Endothelial cell of umbilical vein (primary cell): ENCODE measurements at regions not wholly inside any gene's neighbourhood (a gene's known extent, or its start where the extent isn't known, plus 50 kb on each side); places are given as distances from the start of the nearest gene placed in this dataset.

Source experiments
- EZH2 ChIP-seq: IDR thresholded peaks from 2 replicates; pipeline ENCODE4 v1.6.1; 2012; ENCODE audit warnings: borderline replicate concordance, low read depth, mild to moderate bottlenecking, moderate library complexity, low read length, inconsistent platforms; ENCODE audit not compliant: severe bottlenecking
- GATA2 ChIP-seq: IDR thresholded peaks from 2 replicates; pipeline ENCODE4 v1.7.0; 2011; ENCODE audit warnings: low read depth, mild to moderate bottlenecking, moderate library complexity, mixed read lengths, low read length; ENCODE audit not compliant: insufficient read length, insufficient read depth
- JUN ChIP-seq: IDR thresholded peaks from 2 replicates; pipeline ENCODE4 v1.6.1; 2011; ENCODE audit warnings: borderline replicate concordance, low read depth; ENCODE audit not compliant: insufficient read length, insufficient read depth
- MAX ChIP-seq: IDR thresholded peaks from 2 replicates; pipeline ENCODE4 v1.6.1; 2011; ENCODE audit not compliant: insufficient read depth, insufficient read length
- MYC ChIP-seq: IDR thresholded peaks from one replicate; pipeline ENCODE4 v1.6.1; 2011; ENCODE audit warnings: mild to moderate bottlenecking, low read depth, low read length
- POLR2A ChIP-seq: IDR thresholded peaks from 2 replicates; pipeline ENCODE4 v1.6.1; 2012; ENCODE audit warnings: low read depth, mild to moderate bottlenecking, control low read depth, low read length
- POLR2AphosphoS5 ChIP-seq: IDR thresholded peaks from 2 replicates; pipeline ENCODE4 v1.6.1; 2012; ENCODE audit warnings: low read depth, mild to moderate bottlenecking, control low read depth, low read length, moderate library complexity; ENCODE audit not compliant: insufficient read depth
- TF ChIP-seq, protein P1 (sequence below), 2 donors: IDR thresholded peaks; 1 replicate in 1 of 2; 2 replicates in 1 of 2; pipeline ENCODE4 v1.5.1; 2011; ENCODE audit warnings: low read length in 2 of 2, mild to moderate bottlenecking in 2 of 2, moderate library complexity in 2 of 2, control low read depth in 1 of 2, inconsistent platforms in 1 of 2, low read depth in 1 of 2; ENCODE audit not compliant: insufficient read depth in 1 of 2; ENCODE audit errors: extremely low read depth in 1 of 2

GRCh38 chr20:5675103-5676091 lies 64.6 kb upstream of the GPCPD1 start:
- TF ChIP-seq, protein P1, sequence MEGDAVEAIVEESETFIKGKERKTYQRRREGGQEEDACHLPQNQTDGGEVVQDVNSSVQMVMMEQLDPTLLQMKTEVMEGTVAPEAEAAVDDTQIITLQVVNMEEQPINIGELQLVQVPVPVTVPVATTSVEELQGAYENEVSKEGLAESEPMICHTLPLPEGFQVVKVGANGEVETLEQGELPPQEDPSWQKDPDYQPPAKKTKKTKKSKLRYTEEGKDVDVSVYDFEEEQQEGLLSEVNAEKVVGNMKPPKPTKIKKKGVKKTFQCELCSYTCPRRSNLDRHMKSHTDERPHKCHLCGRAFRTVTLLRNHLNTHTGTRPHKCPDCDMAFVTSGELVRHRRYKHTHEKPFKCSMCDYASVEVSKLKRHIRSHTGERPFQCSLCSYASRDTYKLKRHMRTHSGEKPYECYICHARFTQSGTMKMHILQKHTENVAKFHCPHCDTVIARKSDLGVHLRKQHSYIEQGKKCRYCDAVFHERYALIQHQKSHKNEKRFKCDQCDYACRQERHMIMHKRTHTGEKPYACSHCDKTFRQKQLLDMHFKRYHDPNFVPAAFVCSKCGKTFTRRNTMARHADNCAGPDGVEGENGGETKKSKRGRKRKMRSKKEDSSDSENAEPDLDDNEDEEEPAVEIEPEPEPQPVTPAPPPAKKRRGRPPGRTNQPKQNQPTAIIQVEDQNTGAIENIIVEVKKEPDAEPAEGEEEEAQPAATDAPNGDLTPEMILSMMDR (IDR thresholded peaks at IDR 0.05; ENCODE audit: extremely low read depth in 1 of 2, insufficient read depth in 1 of 2, low read depth in 1 of 2, low read length in 2 of 2) = no peak
- TF ChIP-seq EZH2 (no peak), POLR2AphosphoS5 (no peak), MAX (no peak), POLR2A (no peak), JUN (no peak), GATA2 (no peak), MYC (no peak)
